Caco-2 (cell line): ENCODE measurements at regions not wholly inside any gene's neighbourhood (a gene's known extent, or its start where the extent isn't known, plus 50 kb on each side); places are given as distances from the start of the nearest gene placed in this dataset.
"Not testable (repeated sequence)": the region's sequence is repeated elsewhere in the genome, so short reads cannot be mapped to it uniquely, and the experiment has no call there.

Source experiments
- BruUV-seq: library from RNA; stranded (reverse); fragments of 400-500 nt; replicated peaks from 2 replicates; lab custom pipeline; 2021; lab: Mats Ljungman, UMichigan
- CTCF ChIA-PET: fragments of 300-600 bp; sonication (Branson Sonifier 250); formaldehyde crosslinking; loops from one replicate; lab custom pipeline; 2022; ENCODE audit warnings: antibody characterized with exemption; lab: Charles Lee
- POLR2A ChIA-PET: fragments of 300-600 bp; sonication (Branson Sonifier 250); formaldehyde crosslinking; loops from one replicate; lab custom pipeline; 2022; ENCODE audit warnings: antibody characterized with exemption; lab: Charles Lee
- DNase-seq, 2 experiments: peaks; one replicate each; pipeline versions ENCODE4 v3.0.0 to v3.0.0-alpha.2; 2020 to 2022
- H3K27me3 ChIP-seq: replicated peaks from 2 replicates; pipeline ENCODE4 v1.6.0; 2011; ENCODE audit warnings: low read length; ENCODE audit not compliant: control insufficient read depth, insufficient read depth
- H3K36me3 ChIP-seq: 2 replicates; pipeline ENCODE4 v1.5.1; 2011; ENCODE audit warnings: low read length; ENCODE audit not compliant: control insufficient read depth, insufficient read depth
- H3K4me1 ChIP-seq: fragments of 250-450 bp; sonication (Bioruptor Pico); 2 replicates; pipeline ENCODE4 v1.5.1; 2020; ENCODE audit warnings: mild to moderate bottlenecking
- H3K4me3 ChIP-seq: 2 replicates; pipeline ENCODE4 v1.5.1; 2011; ENCODE audit warnings: low read depth, mild to moderate bottlenecking, control low read depth, low read length
- H3K9me3 ChIP-seq: fragments of 250-450 bp; sonication (Bioruptor Pico); 2 replicates; pipeline ENCODE4 v1.5.1; 2020; ENCODE audit warnings: mild to moderate bottlenecking, moderate library complexity
- H3K27ac Mint-ChIP-seq: one replicate; pipeline ENCODE4 v1.8.0; 2022; ENCODE audit warnings: mixed read lengths; ENCODE audit not compliant: unreplicated experiment
- H3K27me3 Mint-ChIP-seq: one replicate; pipeline ENCODE4 v1.8.0; 2022; ENCODE audit warnings: mixed read lengths; ENCODE audit not compliant: insufficient read depth, unreplicated experiment
- H3K36me3 Mint-ChIP-seq: one replicate; pipeline ENCODE4 v1.8.0; 2022; ENCODE audit warnings: mild to moderate bottlenecking, mixed read lengths; ENCODE audit not compliant: insufficient read depth, unreplicated experiment
- H3K4me1 Mint-ChIP-seq: one replicate; pipeline ENCODE4 v1.8.0; 2022; ENCODE audit warnings: low read depth, mixed read lengths; ENCODE audit not compliant: unreplicated experiment
- H3K4me3 Mint-ChIP-seq: one replicate; pipeline ENCODE4 v1.8.0; 2022; ENCODE audit warnings: mild to moderate bottlenecking, moderate library complexity, mixed read lengths; ENCODE audit not compliant: unreplicated experiment
- H3K9me3 Mint-ChIP-seq: one replicate; pipeline ENCODE4 v1.8.0; 2022; ENCODE audit warnings: mixed read lengths; ENCODE audit not compliant: unreplicated experiment
- intact Hi-C: fragments of 100-400 bp; cut with micrococcal nuclease; formaldehyde crosslinking; loops from one replicate; pipeline ENCODE4 v1.10.0; 2022; ENCODE audit not compliant: unreplicated experiment
- TF ChIP-seq, protein P1 (sequence below), 2 experiments: fragments of 200-600 bp in 1 of 2; IDR thresholded peaks; 1 replicate in 1 of 2; 2 replicates in 1 of 2; pipeline versions ENCODE4 v1.5.1 to v1.8.0; 2011 to 2022; ENCODE audit warnings: antibody characterized with exemption in 1 of 2, control low read depth in 1 of 2, inconsistent platforms in 1 of 2, low read depth in 1 of 2, low read length in 1 of 2, mild to moderate bottlenecking in 1 of 2, moderate library complexity in 1 of 2; ENCODE audit not compliant: insufficient read depth in 1 of 2, severe bottlenecking in 1 of 2, unreplicated experiment in 1 of 2

DNA sequence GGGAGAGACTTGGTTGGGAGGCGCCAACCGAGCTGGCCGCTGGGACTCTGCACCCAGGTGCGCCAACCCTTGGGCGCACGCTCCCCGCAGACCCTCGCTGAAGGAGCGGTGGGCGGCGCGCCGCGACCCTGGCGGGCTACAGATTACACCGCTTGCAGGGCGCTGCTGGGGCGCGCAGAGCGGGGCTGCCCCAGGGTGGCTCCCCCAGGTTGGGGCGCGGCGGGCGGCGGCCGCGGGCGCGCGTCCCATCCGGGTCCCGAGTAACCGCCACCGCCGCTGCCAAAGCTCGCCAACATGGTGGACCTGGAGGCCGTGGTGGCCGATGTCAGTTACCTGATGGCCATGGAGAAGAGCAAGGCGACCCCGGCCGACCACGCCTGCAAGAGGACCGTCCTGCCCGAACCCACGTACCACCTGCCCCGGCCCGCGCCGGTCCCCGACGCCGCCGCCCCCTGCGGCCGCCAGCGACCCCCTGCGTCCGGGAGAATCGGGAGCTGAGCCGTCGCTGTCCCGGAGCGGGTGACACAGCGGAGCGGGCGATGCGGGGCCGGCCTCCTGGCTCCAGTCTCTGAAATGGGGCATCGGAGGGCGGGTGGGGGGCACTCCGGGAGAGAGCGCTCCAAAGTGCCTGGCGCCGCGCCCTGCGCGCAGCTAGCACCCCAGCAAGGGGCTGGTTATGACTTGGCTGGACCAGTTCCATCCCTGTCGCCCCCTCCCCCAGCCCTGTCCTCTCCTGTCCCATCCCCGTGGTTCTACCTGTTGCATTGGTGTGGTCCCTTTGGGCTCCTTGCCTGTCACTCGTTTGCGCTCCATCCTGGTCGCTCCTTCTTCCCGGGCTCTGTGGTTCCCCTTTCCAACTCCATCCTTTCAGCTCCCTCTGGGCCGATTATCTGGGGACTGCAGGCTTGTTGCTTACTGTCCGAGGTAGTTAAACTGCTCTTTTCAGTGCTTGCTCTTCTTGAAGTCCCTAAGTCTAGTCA lies 143.3 kb upstream of the GRK3 start:
- peaks cover 8% of the 10 kb centered on the region for H3K27me3 Mint-ChIP-seq
- H3K4me1 Mint-ChIP-seq, result peaks cover 11% of the 10 kb centered on the region
- H3K4me3 ChIP-seq, result peak overlapping the region; percentile 35
- no peaks in the 10 kb centered on the region for H3K36me3 Mint-ChIP-seq
- intact Hi-C loops, result no loop called here
- no peaks in the 10 kb centered on the region for H3K36me3 ChIP-seq
- peaks cover 4% of the 10 kb centered on the region for H3K27me3 ChIP-seq
- H3K27ac Mint-ChIP-seq, result no peak overlapping the region
- no TSS peak for BruUV-seq
- H3K4me1 ChIP-seq, result peaks cover 7% of the 10 kb centered on the region; the same call in 1 of the 2 replicates
- TF ChIP-seq, protein P1, sequence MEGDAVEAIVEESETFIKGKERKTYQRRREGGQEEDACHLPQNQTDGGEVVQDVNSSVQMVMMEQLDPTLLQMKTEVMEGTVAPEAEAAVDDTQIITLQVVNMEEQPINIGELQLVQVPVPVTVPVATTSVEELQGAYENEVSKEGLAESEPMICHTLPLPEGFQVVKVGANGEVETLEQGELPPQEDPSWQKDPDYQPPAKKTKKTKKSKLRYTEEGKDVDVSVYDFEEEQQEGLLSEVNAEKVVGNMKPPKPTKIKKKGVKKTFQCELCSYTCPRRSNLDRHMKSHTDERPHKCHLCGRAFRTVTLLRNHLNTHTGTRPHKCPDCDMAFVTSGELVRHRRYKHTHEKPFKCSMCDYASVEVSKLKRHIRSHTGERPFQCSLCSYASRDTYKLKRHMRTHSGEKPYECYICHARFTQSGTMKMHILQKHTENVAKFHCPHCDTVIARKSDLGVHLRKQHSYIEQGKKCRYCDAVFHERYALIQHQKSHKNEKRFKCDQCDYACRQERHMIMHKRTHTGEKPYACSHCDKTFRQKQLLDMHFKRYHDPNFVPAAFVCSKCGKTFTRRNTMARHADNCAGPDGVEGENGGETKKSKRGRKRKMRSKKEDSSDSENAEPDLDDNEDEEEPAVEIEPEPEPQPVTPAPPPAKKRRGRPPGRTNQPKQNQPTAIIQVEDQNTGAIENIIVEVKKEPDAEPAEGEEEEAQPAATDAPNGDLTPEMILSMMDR (IDR thresholded peaks at IDR 0.05; ENCODE audit: insufficient read depth in 1 of 2, low read depth in 1 of 2, low read length in 1 of 2, severe bottlenecking in 1 of 2, unreplicated experiment in 1 of 2), result peak in 1 of 2 experiments; percentile 8
- no peaks in the 10 kb centered on the region for H3K9me3 Mint-ChIP-seq
- no peaks in the 10 kb centered on the region for H3K9me3 ChIP-seq
- ChIA-PET CTCF (no interaction called here), POLR2A (no interaction called here)
- H3K4me3 Mint-ChIP-seq, result peak overlapping the region; percentile 74
- no peak for DNase-seq

DNA sequence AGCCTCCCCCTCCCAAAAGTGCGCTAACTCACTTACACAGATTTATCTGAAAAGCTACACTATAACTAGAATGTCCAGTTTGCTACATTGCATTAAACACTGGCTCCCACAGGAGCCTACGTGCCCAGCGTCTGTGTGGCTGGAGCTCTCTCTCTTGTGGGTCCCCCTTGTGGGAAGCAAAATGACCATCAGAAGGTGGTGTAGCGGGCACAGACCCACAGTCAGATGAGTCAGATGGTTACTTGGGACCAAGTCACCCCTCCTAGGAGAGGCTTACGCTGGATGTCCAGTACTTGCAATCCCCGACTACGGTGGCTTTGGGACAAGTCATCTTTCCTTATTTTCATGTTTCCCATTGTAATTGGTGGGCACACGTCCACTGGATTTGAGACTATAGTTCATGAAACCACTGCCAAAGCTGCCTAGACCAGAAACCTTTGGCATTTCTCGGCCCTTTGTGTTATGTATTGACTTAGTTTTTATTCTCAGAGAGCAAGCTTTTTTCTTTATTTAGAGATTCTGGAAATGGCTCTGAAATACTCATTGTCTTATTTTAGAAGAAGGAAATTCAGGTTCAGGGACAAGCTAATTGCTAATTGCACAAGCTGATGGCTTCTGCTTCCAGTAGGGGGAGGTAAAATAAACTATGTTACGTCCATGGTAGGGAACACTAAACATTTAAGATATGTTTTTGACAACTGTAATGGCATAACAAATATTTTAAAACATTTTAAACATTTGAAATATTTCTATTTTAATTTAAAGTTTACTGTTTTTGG lies 137.8 kb upstream of the GRK3 start:
- POLR2A ChIA-PET, H3K4me3 ChIP-seq, H3K36me3 ChIP-seq, H3K9me3 ChIP-seq, H3K27me3 ChIP-seq, H3K9me3 Mint-ChIP-seq, intact Hi-C loops, BruUV-seq, DNase-seq, H3K4me1 Mint-ChIP-seq, H3K36me3 Mint-ChIP-seq, H3K4me3 Mint-ChIP-seq, H3K27me3 Mint-ChIP-seq, H3K4me1 ChIP-seq, H3K27ac Mint-ChIP-seq: not testable (repeated sequence)
- CTCF ChIA-PET, result interaction anchor here (0.8 to 1.0 kb wide), 2 partner anchors 21 to 609 kb away, joined by 3 read pairs; no protein-coding TSS in a partner anchor
- TF ChIP-seq, protein P1 (IDR thresholded peaks at IDR 0.05; ENCODE audit: insufficient read depth in 1 of 2, low read depth in 1 of 2, low read length in 1 of 2, severe bottlenecking in 1 of 2, unreplicated experiment in 1 of 2), result peak in 1 of 2 experiments; percentile 20

DNA sequence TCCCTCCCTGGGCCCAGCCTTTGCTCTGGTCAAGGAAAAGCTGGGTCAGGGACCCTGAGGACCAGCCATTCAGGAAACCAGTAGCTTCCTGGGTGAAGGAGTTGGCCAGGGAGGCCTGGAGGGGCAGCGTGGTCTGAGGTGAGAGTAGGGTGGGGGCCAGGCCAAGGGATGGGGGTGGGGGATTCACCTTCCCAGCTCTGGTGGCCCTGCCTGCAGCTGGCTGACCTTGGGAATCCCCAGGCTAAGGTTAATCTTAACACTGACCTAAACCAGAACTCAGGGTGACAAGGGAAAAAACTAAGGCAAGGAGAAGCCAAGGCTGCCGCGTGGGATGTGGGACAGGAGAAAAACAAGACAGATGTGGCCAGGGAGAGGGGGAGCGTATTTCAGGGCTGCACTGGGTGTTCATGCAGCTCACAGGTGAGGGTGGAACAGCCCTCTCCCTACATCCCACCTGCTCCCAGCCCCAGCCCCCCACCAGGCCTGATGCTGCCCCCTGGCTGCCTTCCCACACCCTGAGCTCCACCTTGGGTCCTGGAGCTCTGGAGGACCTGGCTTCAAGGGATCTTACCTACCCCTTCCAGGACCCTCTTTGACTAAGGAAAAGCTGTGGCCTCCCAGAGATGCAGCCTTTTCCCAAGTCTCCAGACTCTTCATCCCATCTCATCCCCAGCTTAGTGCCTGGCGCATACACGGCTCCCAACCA lies 132.7 kb upstream of the GRK3 start:
- DNase-seq, intact Hi-C loops, H3K4me3 ChIP-seq, BruUV-seq, H3K27me3 Mint-ChIP-seq, H3K4me1 Mint-ChIP-seq, POLR2A ChIA-PET, H3K27ac Mint-ChIP-seq, H3K36me3 Mint-ChIP-seq, H3K27me3 ChIP-seq, H3K9me3 ChIP-seq, H3K9me3 Mint-ChIP-seq, H3K36me3 ChIP-seq, H3K4me1 ChIP-seq, H3K4me3 Mint-ChIP-seq, CTCF ChIA-PET: not testable (repeated sequence)

DNA sequence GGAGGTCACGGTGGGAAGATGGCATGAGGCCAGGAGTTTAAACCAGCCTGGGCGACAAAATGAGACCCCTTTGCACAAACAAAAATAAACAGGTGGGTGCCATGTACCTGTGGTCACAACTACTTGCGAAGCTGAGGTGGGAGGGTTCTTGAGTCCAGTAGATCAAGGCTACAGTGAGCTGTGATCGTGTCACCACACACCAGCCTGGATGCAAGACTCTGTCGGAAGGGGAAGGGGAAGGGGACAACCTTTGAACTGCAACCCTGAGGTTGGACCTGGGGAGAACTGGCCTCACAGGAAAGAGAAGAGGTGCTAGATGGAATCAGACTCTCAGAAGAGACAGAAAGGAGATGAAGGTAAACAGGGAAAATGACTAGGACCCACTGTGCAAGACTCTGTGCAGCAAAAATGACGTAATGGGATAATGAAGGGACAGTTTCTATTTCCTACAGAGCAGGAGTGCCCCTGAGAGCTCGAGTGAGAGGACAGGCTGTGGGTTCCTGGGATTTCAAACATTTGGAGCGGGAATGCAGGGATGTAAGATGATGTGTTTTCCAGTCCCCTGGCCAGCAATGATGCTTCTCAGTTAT lies 131.0 kb upstream of the GRK3 start:
- H3K27ac Mint-ChIP-seq, H3K27me3 Mint-ChIP-seq, H3K4me1 Mint-ChIP-seq, DNase-seq, H3K27me3 ChIP-seq, H3K36me3 Mint-ChIP-seq, CTCF ChIA-PET, POLR2A ChIA-PET, intact Hi-C loops, H3K4me3 Mint-ChIP-seq, H3K9me3 Mint-ChIP-seq, BruUV-seq, H3K9me3 ChIP-seq, H3K4me3 ChIP-seq, H3K36me3 ChIP-seq, H3K4me1 ChIP-seq: not testable (repeated sequence)
